Hindlimb muscle (tissue), 1 donor: ENCODE measurements at regions not wholly inside any gene's neighbourhood (a gene's known extent, or its start where the extent isn't known, plus 50 kb on each side); places are given as distances from the start of the nearest gene placed in this dataset.

Experiments used
- DNase-seq: peaks from one replicate; pipeline ENCODE4 v3.0.0-alpha.2; 2013

DNA sequence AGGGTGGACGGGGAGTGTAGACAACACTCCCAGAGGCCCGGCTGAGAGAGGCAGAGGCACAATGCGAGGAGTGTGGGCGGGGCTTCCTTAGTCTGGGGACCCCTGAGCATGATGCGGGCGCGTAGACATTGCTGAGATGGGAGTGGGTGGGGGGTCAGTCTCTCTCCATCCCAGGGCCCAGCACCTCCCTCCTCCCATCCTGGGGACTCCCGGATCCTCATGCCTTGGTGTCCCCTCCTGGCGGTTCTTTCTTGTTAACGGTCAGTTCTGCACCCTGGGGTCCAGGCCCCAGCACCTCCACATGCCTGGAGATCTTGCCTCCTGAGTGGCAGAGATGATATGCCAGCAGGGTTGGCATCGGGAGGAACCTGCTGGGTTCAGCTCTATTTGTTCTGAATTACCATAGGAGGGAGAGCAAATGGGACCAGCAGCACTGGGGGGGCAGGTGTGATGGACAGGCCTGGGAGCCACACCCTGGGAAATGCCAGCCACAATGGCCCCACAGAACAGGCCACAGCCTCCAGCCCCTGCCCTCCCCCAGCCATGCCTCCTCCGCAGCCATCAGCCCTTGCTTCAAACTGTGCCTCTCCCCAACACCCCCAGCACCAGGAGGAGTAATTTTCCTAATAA lies 55.7 kb downstream of the RTL6 start:
- no peak for DNase-seq

DNA sequence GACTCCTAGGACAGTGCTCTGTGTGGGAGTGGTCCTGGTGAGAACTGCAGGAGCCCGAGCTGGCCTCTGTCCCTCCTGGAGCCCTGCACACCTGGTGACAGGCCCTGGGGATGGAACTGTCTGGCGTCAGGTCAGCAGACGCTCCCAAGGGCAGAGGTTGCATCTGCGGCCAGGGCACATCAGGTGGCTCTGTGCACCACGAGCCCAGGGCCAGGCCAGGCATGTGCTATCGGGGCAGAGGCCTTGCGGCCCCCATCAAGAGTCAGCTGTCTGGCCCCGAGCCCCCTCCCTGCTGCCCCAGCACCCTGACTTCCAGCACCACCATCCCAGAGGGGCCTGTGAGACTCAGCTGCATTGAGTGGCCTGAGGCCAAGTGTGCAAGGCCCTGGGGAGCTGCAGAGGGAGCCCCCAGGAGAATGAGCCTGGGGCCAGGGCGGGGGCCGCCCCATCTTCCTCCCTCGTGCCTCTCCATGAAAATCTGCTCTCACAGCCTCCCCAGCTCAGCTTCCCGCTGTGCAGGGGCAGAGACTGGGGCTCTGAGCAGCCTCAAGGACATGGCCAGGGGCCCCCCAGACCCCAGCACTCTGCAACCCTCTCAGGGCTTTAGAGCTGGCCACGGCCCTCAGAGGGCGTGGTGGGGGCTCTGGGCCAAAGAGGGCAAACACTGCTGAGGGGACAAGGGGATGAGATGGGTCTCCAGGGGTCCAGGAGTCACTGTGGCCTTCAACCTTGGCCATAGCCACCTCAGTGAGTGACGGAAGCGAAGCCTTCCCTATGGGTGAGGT lies 56.4 kb downstream of the RTL6 start:
- DNase-seq = no peak

DNA sequence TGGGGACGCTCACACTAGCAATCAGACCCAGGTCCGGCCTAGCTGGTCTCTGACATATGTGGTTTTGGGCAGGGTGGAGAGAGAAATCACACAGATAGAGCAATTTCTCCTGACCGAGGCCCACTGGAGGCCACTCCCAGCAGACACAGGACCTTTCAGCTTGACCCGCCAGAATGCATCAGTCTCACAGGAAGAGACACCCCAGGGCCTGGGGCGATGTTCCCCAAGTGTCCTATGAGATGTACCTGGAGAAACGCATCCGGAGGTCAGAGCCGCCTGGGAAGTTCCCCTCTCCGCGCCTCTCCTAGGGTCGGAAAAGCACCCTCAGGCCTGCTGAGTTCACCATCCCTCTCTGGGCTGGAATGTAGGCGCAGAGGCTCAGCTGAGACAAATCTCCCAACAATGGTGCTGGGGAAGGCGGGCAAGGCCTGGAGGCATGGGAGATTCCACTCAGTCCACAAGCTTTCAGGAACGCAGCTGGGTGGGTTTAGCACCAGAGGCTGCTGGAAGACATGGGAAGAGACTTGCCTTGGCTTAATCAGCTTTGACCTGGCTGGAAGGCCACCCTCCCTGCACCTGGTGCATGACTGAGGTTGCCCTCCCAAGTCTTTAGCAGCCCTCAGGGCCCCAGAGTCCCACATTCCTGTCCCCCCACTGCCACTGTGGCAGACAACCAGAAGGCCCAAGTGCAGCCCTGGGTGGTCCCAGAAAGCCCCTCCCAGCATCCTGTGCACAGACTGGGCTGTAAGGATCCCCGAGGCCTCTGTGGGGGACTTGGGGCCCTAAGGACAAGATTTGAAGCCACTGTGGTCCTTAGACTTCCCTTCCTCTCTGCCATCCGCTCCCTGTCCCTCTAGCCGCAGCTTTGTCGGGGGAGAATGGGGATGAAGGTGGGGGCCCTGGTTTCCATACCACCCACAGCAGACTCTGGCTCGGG lies 57.5 kb downstream of the RTL6 start:
- no peak for DNase-seq

DNA sequence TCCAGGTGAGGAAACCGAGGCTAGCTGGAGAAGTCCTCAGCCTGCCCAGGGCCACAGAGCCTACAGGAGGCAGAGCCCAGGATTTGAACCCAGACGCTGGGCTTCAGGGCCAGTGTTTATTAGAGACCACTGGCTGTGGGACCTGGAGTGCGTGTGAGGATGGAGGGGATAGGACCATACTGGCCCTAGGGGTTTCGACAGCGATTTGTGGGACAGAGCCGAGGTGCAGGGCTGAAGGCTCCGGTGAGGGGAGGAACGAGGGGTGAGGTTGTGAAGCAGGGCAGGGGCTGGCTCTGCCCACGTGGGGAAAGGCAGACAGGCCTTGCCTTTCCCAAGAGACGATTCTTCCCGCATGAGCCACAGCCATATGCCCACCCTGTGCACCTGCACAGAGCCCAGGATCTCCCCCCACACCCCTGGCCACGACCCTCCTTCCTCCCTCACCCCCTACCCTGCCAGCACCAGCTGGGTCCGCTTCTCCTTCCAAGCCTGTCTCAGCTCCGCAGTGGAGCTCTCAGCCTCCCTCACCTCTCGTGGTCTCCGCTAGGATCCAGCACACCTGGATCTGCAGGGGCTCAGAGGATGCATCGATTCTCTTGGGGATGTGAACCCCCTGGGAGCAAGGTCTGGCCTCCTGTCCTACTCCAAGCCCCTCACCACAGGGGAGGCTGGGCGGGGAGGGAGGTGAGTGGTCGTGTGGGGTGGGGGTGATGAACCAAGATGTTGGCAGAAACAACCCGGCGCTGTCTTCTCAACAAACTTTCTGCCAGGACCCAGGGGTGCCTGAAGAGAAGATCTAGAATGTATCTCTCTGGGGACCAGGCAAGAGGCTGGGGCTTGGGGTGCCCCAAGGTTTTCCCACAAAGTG lies 58.4 kb downstream of the RTL6 start:
- DNase-seq = no peak

DNA sequence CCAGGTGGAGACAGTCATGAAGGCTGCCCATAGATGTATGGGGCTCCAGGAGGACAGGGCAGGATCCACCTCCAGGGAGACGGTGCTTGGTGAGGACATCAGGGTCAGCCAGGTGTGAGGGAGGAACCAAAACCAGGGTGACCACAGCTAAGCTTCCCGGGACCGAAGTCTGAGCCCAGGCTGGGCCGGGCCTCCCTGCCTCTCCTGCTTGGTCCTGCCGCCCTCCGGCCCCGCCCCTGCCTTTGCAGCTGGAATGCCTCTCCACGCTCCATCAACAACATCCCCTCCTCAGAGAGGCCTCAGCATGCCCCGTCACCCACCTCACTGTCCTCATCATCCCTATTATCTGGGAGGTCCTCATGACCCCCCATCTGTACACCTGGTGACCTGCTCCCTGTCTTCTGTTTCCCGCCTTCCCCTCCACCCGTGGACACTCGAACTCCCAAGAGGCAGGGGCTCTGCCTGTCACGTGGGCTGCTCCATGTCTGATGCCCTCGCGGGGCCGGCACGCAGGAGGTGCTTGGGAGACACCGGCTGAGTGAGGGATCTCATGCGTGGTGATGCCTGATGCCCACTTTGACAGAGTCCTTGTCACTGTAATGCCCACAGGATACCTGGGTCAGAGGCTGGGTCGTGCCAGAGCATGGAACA lies 59.4 kb downstream of the RTL6 start:
- no peak for DNase-seq

DNA sequence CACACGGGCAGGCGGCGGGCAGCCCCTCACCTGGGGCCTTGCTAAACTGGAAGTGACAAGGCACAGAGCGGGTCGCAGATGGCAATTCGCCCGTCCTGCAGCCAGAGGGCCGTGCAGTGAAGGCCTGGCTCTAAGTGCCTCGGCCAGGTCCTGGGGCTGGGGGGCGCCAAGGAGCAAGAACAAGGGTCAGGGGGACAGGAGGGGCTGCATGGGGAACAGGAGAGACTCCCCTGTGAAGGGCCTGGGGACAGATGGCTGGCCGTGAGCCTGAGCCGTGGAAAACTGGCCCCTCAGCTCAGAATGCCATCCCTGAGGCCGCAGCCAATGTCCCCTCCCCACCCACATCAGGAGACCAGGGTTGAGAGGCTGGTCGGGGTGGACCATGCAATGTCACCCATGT lies 60.0 kb downstream of the RTL6 start:
- DNase-seq = no peak

DNA sequence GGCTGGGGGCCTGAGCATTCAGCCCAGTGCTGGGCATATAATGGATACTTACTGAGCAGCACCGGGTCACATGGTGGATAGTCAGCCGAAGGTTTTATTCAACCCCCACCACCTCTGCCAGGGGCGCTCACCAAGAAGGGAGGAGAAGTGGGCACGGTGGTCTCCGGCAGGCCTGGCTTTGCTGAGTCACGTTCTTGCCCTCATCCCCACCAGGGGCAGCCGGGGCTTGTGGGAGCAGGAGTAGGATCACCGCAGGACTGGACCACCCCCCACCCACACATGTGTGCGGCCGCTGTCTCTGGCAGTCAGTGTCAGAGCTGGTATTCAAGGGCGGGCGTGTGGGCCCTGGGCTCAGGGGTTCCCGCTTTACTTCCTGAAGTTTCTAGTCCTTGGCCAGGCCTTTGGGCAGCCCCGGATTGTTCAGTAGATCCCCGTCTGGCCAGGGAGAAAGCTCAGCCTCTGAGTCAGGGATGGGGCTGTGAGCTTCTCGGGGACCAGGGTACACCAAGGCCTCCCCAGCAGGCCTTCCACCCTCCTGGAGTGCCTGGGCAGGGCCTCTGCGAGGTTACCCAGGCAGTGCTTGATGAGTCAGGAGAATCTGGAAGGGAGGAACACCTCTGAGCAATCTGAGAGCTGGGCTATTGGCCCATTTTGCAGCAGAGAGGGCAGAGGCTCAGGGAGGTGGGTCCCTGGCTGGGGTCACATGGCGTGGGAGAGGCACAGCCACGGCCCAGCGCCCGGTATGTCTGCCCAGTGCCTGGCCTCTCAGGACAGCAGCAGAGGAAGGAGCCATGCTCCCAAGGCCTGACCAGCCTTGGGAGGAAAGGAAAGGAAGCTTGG lies 60.6 kb downstream of the RTL6 start:
- no peak for DNase-seq

DNA sequence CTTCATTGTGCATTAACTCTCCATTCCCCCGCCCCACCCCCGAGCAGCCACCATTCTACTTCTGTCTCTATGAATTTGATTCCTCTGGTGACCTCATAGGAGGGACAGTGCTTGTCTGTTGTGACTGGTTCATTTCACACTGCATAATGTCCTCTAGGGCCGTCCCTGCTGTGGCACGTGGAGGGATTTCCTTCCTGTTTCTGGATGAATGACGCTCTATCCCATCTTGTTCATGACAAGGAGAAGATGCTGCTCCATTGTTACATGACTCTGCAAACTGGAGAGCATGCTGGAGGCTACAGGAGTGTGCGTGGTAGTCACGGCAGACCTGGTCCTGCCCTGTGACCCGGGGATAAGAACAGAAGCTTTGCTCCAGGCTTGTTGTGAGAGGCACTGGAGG lies 61.3 kb downstream of the RTL6 start:
- DNase-seq = no peak

DNA sequence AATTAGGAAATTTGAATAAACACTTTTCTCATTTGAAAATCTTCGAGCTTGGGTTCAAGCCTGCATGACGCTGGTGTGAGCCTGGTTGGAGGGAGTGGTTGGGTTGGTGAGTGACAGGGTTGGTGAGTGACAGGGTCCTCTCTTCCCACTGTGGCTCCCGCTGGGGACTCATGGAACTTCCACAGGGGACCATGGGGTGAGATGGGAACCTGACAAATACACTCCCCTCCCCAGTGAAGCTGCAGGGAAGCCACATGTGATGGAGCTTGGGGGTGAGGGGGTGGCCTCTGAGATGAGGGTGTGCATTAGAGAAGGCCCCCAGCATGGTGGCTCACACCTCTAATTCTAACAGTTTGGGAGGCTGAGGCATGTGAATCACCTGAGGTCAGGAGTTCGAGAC lies 66.8 kb downstream of the RTL6 start:
- no peak for DNase-seq

DNA sequence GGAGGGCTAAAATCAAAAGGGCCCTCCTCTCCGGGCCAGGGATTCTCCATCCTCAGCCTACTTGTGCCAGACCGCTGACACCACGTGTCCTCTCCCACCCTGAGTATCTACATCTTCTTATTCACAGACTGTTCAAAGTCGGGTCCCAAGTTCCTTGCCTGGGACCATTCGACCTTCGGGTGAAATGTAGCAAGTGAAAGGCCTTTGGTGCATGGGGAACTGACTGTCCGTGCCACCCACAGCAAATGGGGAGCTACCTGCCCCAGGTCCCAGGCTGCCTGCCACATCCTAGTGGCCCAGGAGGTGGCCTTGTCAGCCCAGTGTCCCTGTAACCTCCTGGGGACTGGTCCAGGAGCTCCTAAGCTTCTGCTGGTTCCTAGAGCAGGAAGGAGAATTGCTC lies 67.3 kb downstream of the RTL6 start:
- no peak for DNase-seq

DNA sequence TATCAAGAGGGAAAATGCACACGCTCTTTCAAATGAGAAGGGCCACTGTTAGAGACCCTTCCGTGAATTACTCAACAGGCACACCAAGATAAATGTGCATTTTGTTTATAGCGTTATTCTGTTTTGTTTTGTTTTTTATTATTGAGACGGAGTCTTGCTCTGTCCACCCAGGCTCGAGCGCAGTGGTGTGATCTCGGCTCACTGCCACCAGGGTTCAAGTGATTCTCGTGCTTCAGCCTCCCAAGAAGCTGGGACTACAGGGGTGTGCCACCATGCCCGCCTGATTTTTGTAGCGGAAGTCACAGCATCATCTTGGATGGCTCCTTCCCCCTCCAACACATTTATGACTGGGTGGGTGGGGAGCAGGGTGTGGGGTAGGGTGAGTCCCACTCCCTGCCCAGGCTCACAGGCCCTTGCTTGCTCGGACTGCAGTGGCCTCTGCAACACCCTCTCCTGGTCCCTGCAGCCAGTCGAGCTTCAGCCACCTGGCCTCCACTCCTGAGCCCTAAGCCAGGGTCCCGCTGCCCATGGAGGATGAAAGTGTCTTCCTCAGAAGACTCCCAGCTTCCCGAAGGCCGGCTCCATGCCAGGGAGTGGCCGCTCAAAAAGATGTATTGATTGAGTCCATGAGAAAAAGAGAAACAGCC lies 68.0 kb downstream of the RTL6 start:
- no peak for DNase-seq

DNA sequence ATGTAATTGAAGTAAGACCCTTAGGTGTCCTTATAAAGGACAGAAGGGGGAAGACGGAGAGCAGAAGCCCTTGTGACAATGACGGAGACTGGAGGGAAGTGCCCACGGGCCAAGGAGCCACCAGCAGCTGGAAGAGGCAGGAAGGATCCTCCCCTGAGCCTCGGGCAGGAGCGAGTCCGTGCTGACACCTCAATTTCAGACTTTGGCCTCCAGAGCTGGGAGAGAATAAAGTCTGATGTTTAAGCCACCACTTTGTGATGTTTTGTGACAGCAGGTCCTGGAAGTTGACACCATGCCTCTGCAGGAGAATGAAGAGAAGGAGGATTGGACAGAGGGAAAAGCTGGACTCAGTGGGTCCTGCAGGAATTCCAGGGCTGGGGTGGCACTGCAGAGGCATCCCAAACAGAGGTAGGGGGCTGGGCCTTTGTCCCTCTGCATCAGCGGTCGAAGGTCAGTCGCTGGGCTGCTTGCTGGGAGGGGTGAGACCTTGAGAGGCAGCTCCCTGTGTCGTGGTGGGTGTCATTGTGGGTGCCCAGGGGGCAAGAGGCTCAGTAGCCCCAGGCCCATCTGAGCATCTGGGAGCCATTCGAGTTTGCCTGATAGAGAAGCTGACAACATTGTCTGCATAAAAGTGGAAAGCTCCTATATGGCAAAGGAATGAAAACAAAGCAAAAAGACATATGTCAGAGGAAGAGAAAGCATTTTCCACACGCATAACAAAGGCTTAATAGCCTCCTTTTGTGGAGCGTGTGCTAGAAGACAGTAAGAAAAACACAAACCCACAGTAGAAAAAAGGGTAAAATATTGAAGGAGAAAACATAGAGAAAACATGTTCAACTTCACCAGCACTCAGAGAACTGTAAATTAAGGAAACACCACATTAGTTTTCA lies 68.8 kb downstream of the RTL6 start:
- DNase-seq = no peak

DNA sequence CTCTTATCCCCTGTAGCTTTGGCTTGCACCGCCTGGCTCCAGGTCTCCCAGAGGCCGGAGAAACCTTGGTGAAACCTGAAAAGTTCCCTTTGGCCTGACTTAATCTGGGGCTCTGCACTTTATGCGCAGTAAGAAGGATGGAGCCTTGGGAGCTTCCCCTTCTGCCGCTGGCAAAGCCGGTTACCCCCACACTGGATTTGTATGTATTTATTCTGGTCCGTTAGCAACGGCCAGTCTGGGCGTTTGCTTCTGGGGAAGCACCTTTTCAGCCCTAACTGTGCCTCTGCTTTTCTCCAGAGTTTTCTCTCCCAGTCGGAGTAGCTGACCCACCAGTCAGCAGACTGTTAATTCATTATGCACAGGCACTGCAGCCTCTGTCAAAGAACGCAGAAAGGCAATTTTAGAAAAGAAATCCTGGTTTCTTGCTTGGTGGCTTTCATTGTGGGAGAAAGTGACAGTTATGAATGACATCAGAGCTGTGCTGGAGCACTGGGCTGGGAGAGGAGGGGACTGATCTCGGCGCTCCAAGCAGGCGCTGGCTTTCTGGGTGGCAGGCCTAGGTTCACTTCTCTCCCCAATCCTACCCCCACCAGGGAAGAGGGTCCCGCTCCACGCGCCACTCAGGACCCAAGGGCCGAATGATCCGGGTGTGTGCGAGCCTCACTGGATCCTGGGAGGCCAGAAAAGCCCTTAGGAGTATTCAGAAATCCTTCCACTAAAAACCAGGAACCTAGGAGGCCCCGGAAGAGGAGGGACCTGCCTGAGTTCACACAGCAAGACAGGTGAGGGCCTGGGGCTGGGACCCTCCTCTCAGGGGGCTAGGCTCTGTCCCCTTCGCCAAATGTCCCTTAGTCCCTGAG lies 70.2 kb downstream of the RTL6 start:
- no peak for DNase-seq

DNA sequence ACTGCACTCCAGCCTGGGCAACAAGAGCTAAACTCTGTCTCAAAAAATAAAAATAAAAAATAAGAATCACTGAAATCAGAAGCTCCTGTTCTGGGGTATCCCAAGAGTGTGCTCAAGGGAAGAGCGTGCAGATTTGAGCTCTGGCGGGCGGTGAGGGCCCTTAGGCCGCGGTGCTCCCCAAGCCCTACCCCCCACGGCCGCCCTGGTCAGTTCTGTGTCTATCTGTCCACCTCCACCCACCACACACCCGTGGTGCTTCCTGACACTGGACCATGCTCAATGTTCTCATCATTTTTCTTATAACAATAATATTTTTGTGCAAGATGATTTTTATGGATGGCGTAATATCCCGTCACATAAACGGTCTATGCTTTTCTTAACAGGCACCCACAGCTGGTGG lies 71.1 kb downstream of the RTL6 start:
- no peak for DNase-seq

DNA sequence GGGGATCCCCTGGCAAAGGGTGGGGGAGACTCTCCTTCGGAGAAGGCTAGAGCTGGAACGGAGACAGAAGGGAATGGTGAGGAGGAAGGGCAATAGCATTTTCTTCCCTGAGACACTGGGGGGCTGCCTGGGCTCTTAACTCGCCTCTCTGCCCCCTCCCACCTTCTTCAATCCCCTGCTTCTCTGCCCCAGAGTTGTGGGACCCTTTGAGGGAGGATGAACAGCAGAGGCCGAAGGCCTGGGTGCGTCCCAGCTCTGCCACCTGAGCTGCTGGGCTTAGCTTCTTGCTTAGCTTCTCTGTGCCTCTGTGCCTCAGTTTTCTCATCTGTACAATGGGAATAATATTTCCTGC lies 72.4 kb downstream of the RTL6 start:
- DNase-seq = no peak

DNA sequence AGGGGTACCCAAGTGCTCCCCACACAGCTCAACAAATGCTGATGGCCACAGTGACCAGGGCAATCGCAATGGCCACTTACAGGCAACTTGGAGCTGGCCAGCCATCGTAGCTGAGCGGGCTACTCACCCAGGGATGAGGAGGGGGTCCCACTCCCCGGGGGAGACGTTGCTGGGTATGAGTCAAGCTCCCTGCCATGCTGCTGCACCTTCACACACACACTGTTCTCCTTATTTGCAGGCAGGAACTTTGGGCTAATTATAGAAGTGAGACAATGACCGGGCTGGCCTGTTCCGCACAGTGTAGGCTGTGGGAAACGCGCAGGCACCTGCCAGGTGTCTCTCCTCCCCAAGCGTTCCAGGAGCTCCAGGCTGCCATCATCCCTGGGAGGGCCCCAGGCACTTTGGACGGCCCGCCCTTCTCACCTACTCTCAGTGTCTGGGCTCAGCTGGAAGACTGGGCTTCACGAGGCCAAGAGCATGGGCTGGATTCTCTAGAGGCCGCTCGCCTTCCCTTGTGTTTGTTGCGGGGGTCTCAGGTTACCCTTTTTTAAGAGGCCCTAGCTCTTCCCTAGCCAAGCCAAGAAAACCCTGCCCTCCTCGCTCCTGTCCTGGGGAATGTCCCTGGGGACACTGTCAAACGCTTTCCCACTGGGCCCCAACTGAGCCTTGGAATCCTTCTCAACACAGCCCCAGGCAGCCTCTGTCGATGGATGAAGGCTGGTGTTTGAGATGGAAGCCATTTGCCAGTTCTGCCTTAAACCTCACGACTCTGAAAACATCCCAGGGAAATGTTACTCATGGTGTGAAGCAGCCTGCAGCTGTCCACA lies 73.0 kb downstream of the RTL6 start:
- DNase-seq = no peak

DNA sequence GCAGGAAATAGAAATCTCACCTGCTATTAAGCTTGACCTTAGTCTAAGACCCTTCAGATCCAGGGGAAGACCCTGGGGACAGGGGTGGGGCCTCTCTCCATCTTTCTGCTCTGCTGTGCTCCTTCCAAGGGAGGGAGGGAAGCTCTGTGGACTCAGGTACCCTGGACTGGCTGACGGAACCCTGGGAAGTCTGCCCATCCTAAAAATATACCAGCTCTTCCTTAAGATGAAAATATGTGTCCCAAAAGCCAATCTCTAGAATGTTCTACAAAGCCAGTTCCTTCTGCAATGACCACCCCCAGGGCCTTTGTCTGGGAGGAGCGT lies 73.7 kb downstream of the RTL6 start:
- no peak for DNase-seq
